ENCODE measurements at regions not wholly inside any gene's neighbourhood (a gene's known extent, or its start where the extent isn't known, plus 50 kb on each side); places are given as distances from the start of the nearest gene placed in this dataset.
"Not testable (repeated sequence)": the region's sequence is repeated elsewhere in the genome, so short reads cannot be mapped to it uniquely, and the experiment has no call there.

- not testable (repeated sequence) for TF ChIP-seq CTCF (IDR thresholded peaks at IDR 0.05; ENCODE audit: insufficient read depth, low read length); GABPA (IDR thresholded peaks at IDR 0.05; ENCODE audit: low read depth)
These were observed 186.4 kb upstream of the IRF2BP2 start for GRCh38 chr1:234796438-234796792.

Measured in HL-60 (cell line).